C1 segment of cervical spinal cord (tissue), 14 donors: ENCODE measurements at regions not wholly inside any gene's neighbourhood (a gene's known extent, or its start where the extent isn't known, plus 50 kb on each side); places are given as distances from the start of the nearest gene placed in this dataset.
"Not testable (repeated sequence)": the region's sequence is repeated elsewhere in the genome, so short reads cannot be mapped to it uniquely, and the experiment has no call there.

ENCODE experiments used
- DNase-seq, 14 donors: peaks; one replicate each; lab custom pipeline; 2025; lab: John Stamatoyannopoulos, UW

- DNase-seq: no peak
Measured at GRCh38 chr7:89618274-89618673, 536.0 kb upstream of the STEAP1 start.

- no peak for DNase-seq
Measured at GRCh38 chr7:89621925-89622641, 532.2 kb upstream of the STEAP1 start.

DNA sequence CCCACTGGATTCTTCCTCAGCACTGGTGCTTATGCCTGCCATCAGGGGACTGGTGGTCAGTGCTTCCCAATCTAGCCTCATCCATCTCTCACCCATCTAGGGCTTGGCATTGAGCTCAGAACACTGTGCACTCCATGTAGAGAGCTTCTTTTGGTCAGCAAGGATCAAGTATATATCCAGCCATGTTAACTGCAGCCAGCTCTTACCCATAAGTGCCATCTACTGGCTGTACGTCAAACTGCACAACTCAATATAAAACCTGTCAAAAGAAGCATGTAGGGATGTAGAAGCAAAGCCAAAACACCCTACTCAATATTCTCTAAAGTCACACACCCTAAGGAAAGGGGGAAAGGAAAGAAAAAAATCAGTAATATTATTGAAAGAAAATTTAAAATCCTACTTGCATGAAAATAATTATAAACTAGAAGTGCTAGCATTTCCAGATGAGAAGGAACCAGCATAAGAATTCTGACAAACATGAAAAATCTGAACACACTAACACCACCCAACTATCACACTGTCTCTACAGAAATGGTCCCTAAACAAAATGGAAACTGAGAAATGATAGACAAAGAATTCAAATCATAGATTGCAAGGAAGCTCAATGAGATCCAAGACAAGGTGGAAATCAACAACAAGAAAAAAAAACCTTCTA, 531.1 kb upstream of the STEAP1 start:
- peak in 2 of 14 donors; percentile 2 to 3 for DNase-seq

GRCh38 chr7:89624155-89624554, 530.1 kb upstream of the STEAP1 start:
- not testable (repeated sequence) for DNase-seq

DNA sequence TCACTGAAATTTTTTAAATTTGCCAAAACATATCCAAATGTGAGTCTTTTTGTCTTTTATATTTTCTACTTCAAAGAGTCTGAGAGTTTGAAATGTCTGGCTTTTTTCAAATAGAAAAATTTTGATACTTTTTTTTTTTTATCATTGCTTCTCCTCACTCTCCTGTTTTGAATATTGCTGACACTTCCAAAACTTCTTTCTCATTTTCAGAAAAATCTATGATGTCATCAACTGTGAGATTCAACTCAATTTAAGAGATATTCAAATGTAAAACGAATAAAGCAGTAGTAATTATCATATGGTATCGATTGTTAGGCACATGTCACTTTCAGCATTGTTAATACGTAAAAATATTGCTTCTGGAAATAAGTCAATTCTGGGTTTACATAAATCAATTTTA, 505.8 kb upstream of the STEAP1 start:
- no peak for DNase-seq

DNA sequence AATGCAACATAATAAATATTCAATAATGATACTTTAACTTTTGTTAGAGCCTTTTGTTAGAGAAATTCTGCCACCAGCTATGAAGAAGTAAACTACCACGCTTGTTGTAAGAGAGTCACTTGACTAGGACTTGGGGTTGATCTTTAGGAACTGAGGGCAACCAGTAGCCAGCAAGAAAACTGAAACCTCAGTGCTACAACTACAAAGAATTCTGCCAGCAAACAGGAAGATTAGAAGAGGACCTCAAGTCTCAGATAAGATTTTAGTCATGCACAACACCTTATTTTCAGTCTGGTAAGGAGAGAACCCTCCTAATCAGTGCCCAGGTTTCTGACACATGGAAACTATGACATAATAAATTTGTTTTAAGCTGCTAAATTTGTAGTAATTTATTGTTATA, 498.3 kb upstream of the STEAP1 start:
- no peak for DNase-seq

- DNase-seq: no peak
Measured at GRCh38 chr7:89661876-89662275, 492.4 kb upstream of the STEAP1 start.

- DNase-seq: no peak
Measured at GRCh38 chr7:89666136-89666835, 488.0 kb upstream of the STEAP1 start.

DNA sequence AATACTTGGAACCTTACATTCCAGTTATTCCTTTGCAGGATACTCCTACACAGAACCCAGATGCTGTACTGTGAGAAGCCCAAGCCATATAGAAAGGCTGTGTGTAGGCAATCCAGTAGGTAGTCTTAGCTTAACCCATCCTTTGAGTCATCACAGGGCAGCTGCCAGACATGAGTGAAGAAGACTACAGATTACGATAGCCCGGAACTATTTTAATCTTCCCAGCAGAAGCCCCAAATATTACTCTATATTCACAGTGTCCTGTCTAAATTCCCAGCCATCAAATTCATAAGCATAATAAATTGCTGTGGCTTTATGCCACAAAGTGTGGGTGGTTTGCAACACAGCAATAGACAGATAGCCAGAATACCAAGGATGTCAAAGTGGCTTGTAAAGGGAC, 474.1 kb upstream of the STEAP1 start:
- DNase-seq: no peak

GRCh38 chr7:89681448-89681847, 472.8 kb upstream of the STEAP1 start:
- no peak for DNase-seq

GRCh38 chr7:89685287-89685686, 469.0 kb upstream of the STEAP1 start:
- DNase-seq: no peak

DNA sequence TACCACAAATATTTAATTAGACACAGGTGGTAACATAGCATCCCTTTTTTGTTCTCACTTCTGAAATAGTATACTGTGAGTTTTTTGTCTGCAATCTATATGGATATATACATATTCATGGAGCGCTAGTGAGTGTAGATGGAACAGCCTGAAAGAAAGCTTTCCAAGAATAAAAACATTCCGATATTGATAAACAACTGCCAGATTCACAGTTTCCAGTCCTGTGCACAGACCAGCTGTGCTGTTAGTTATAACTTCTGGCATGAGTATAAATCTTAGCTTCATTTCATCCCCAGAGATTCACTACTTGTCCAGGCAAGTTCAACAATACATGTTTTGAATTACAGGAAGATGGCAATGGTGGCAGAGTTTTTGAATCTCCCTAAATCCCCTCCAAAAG, 467.1 kb upstream of the STEAP1 start:
- no peak for DNase-seq

GRCh38 chr7:89695241-89695640, 459.0 kb upstream of the STEAP1 start:
- no peak for DNase-seq

DNA sequence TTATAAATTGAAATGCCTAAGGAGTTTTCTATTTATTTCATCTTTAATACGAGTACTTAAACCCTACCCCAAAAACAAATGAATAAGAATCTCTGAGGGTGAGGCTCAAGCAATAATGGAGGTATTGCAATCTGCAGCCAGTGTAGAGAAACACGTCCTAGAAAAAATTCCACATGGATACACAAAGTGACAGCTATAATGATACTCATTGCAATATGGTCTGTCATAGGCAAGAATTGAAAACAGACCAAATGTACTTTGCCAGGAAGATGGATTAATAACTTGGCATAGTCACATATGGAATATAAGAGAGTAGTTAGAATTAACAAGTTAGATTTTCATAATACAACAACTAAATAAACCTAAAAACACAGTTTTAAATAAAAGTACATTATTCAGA, 440.1 kb upstream of the STEAP1 start:
- no peak for DNase-seq

GRCh38 chr7:89718941-89719340, 435.3 kb upstream of the STEAP1 start:
- DNase-seq: not testable (repeated sequence)

GRCh38 chr7:89728481-89728880, 425.8 kb upstream of the STEAP1 start:
- no peak for DNase-seq

DNA sequence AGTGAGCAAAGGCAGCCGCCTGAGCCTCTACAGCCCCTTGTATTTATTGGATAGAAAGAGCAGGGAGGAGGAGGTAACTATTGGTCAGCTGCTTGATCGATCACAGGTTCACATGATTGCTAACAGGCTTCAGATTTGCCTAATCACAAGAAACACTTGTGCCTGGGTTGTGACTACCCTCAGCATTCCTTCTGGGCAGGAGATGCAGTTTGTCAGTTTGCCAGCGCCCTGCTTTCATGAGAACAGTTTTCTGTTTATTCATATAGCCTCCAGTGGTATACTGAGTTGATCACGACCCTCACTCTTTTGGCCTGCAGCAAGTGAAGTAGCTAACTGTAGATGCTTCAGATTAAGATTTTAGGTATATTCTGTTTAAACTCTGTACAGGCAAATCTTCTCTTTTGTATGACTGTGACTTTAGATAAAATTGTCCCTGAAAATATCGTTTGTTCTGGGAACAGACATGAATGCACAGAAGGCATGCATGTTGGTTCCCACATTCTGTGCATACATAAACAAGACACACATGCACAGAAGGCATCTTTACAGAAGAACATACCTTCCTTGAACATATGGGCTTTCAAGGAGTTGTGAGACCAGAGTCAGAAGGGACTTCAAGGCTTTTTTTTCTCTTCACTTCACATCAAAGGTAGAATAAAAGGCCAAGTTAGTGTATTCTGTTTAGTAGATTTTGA, 422.4 kb upstream of the STEAP1 start:
- DNase-seq: no peak

DNA sequence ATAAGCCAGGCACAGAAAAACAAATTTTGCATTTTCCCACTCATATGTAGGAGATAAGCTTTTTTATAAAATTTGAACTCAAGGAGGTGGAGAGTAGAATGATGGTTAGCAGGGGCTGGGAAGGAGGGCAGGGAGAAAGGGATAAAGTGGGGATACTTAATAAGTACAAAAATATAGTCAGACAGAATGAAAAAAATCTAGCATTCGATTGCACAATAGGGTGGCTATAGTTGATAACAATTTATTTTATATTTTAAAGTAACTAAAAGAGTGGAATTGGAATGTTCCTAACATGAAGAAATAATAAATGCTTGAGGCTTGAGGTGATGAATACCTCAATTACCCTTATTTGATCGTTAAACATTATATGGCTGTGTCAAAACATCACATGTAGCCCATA, 415.7 kb upstream of the STEAP1 start:
- no peak for DNase-seq

- no peak for DNase-seq
Measured at GRCh38 chr7:89757910-89758309, 396.4 kb upstream of the STEAP1 start.

DNA sequence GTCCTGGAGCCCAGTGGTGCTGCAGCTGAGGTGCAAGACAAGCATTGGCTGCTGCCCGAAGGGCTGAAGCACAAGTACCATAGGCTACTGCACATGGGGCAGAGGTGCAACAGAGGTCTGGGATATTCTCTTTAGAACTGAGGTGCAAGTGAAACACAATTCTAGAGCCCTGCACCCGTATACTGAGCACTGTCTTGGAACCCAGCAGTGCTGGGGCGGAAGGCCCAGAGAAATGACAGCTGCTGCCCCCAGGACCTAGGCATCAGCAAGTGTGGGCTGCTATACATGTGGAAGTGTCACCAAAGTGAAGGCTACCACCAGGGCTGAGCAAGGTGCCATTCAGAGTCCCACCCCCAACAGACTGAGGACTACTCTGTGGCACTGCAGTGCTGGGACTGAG, 393.6 kb upstream of the STEAP1 start:
- DNase-seq: no peak

DNA sequence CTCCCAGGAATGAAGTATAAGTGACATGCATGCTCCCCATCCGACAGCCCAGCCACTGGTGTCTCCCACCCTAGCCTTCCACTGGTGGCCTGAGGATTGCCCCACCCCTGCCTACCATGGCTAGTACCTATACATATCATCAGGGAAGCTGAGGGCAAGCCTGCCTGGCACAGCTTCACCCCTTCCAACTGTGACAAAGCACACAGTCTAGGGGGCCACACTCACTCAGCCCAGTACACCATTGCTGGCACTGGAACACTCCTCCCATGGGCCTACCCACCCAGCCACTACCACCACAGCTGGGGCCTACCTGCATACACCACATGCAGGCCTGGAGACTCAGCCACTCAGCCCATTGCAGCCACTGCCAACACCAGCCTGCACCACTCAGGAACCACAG, 393.1 kb upstream of the STEAP1 start:
- DNase-seq: no peak

DNA sequence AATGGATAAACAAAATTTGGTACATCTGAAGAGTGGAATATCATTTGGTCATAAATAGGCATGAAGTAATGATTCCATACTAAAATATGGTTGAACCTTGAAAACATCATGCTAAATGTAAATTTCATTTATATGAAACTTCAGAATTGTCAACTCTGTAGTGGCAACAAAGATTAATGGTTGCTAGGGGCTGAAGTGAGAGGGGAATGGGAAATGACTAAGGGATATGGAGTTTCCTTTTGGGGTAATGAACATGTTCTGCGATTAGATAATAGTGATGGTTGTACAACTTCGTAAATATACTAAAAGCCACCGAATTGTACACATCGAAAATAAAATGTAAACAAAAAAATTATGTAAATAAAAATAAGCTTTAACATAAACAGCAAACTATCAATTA, 384.1 kb upstream of the STEAP1 start:
- no peak for DNase-seq
